HG02870 (cell line): ENCODE measurements at regions not wholly inside any gene's neighbourhood (a gene's known extent, or its start where the extent isn't known, plus 50 kb on each side); places are given as distances from the start of the nearest gene placed in this dataset.
"Not testable (repeated sequence)": the region's sequence is repeated elsewhere in the genome, so short reads cannot be mapped to it uniquely, and the experiment has no call there.

Experiments
- ATAC-seq: cut with Tn5 transposase; IDR thresholded peaks from one replicate; pipeline ENCODE4 v1.9.1; 2021; ENCODE audit warnings: mild to moderate bottlenecking, moderate library complexity; ENCODE audit not compliant: unreplicated experiment

DNA sequence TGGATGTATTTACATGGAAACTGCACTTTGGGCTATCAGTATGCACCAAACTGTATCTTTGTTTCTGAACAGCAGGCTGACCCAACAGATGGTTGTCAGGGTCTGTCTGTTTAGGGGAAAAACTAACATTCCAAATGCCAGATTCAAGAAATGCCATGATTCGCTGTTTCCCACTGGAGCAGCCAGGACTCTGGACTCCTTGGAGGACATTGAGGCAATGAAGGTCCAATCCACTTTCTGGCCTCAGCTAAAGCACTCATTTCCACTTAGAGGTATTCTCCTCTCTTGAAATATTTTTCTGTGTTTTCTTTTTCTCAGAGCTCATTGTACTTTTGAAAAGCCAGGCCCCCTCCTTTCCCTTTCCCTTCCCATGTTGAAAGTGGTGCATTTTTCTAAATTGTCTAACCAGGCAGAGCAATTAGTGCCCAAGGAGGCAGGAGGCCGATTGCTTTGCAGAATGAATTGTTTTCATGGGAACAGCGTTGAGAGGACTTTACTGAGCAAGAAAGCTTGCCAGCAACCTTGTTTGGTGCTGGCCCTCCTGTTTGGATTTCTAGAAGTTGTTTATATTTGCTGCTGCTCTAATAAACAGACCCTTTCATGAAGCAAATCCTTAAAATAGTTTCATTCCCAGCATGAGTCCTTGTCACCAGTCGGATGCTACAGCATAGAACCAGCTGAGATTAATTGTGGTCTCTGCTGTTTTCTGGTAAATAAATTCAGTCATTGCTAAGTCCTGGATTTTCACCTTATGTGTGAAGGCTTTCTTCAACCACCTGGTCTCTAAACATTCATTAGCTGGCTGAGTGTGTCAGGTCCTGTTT is 132.8 kb upstream of the TAF11L2 start:
- ATAC-seq, result no peak

DNA sequence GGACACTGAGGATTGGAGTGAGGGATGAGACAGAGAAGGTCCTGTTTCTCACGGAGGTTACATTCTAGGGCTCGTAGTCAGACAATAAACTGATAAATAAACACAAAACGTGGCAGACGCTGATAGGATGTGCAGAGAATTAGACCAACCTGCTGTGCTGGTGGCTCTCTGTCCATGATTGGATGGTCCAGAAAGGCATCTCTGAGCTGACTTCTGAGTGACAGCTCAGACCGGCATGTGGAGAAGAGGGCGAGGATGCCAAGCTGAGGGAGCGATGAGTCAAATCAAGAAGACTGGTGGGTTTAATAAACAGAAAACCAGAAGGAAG is 132.3 kb upstream of the TAF11L2 start:
- no peak for ATAC-seq

DNA sequence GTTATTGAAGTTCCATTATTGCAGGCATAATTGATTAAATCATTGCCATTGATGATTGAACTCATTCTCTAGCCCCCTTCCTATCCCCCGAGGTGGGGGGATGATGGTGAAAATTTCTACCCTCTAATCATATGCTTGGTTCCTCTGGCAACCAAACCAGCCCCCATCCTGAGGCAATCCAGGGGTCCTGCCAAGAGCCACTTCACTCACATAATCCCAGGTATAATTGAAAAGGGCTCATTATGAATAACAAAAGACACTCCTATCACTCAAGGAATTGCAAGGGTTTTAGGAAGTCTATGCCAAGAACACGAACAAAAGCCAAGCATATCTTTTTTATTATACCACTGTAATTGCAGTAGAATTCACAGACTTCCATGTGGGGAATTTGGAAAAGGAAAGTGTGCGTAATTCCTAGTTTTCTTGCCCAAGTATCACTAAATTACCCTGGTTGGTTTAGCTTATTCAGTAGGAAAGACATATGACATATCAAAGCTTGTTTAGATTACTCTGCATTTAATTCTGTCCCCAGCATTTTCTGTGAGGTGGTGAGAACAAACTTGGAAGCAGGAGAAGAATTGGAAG is 130.7 kb upstream of the TAF11L2 start:
- ATAC-seq, result no peak

DNA sequence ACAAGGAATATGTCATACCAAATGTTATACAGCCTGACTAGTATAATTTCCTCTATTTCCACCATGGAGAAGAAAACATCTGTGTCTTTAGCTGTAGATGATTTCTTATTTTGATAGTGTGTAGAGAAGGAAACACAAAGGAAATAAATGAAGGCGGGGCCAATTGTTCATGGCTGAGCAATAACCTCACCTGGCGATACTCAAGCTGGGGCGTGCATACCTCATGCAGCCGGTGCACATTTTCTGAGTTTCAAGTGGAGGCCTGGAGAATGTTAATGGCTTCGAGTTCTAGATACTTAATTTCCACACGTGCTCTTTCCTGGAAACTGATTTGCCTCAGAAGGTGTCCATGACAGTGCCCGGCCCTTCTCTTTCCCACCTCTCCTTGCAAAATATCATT is 127.4 kb upstream of the TAF11L2 start:
- ATAC-seq, result no peak

DNA sequence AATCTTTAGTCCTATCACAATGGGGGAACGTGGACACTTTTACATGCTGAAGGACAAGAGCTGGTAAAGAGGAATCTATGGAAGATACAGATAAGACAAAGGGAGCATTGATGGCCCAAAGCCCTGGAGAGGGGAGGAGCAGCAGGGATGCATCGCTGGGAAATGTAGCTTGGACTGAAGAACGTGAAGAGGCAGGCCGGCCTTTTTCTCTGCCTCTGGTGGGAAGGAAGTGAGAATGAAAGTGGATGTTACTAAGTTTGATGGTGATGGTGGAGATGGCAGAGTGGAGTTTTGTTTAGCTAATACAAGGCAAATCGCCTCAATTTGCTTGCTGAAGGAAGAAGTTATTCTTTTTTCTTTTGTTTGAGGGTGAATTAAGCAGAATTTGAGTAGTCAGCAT is 124.6 kb upstream of the TAF11L2 start:
- ATAC-seq, result no peak

DNA sequence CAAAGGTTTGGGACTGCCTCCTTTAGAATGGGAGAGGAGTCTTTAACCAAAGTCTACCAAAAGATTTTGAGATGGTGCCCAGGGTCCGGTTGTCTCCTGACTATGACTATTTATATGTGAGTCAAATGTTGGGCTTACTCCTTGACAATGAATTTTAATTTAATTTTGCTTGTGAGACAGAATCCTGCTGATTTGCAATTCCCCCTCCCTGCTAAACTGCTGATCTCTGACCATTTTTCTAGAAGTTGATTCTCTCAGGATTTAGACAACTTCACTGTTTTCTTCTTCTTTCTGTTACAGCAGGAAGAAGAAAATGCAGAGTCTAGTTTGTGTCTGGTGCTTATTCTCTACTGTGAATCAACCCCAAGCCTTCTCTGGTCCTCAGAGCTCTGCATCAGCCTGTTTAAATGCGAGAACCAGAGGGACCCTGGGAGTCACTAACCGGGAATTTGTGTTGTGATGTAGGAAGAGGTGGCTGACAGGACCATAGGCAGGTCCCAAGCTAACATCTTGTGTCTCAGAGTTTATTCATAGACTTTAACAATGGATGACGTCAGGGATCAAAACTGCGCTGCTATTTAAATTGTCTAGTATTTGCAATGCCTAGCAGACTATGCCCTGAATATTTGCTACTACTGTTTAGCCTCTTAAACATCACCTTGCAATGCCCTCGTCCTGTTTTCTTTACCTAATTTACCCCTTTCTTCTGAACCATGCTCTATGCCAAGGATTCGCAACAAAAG is 124.0 kb upstream of the TAF11L2 start:
- no peak for ATAC-seq

DNA sequence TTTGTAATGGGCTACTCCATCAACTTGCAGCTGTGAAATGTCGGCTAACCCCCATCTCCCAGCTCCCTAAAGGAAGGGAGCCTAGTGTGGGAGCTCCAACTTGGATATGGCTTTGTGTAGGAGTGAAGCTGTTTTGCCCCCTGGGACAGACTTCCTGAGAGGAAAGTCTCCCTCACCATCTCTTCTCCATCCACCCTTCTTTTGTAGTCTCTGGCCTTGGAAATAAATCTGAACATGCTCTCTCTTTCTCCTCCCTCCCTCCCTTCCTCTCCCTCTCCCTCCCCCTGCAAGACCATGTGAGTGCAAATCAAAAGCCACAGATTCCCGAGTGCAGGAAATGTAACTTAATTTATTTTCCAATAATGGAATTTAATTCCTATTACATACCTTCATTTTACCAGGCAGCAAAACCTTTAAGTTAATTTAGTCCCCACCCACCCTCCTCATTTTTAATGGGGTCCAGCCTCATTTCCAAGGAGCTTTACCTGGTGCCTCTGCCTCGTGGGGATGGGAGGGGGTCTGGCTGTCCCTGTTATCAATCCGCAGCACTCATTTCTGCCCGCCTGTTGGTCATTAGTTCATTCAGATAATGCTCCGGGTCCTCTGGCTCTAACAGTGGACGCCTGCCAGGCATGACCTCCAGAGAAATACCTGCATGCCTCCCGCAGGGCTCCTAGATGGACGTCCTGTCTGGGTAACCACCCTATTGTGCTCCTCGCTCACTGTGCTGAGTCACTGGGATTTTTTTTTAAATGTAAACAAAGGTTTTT is 122.9 kb upstream of the TAF11L2 start:
- no peak for ATAC-seq

DNA sequence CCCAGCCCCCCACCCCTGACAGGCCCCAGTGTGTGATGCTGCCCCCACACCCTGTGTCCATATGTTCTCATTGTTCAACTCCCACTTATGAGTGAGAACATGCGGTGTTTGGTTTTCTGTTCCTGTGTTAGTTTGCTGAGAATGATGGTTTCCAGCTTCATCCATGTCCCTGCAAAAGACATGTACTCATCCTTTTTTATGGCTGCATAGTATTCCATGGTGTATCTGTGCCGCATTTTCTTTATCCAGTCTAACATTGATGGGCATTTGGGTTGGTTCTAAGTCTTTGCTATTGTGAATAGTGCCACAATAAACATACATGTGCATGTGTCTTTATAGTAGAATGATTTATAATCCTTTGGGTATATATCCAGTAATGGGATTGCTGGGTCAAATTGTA is 122.1 kb upstream of the TAF11L2 start:
- not testable (repeated sequence) for ATAC-seq

DNA sequence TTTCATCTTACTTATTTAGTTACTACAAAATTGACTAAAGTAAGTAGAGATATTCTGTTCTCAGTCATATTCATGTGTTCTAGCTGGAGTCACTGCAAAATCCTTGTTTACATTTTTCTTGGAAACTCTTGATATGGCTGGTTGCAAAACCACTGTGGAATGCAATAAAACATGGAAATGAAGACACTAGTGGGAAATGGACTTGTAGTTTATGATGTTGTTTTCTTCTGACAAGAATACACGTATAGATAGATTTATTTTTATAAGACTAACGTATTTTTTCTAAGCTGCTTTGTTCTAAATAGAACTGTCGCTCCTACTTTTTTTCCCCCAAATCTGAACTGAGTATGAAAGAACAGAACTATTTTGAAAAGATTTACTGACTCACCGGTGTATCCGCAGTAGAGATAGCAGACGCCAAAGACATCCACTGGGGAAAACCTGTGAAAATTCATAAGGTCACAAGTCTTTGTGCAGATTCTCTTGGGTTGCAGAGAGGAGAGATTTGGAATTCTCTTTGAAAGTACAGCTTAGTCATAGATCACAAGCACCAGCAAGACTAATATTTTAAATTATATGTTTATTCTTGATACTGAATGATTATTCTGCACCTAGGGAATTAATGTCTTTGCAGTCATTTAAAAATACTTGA is 119.6 kb upstream of the TAF11L2 start:
- no peak for ATAC-seq

DNA sequence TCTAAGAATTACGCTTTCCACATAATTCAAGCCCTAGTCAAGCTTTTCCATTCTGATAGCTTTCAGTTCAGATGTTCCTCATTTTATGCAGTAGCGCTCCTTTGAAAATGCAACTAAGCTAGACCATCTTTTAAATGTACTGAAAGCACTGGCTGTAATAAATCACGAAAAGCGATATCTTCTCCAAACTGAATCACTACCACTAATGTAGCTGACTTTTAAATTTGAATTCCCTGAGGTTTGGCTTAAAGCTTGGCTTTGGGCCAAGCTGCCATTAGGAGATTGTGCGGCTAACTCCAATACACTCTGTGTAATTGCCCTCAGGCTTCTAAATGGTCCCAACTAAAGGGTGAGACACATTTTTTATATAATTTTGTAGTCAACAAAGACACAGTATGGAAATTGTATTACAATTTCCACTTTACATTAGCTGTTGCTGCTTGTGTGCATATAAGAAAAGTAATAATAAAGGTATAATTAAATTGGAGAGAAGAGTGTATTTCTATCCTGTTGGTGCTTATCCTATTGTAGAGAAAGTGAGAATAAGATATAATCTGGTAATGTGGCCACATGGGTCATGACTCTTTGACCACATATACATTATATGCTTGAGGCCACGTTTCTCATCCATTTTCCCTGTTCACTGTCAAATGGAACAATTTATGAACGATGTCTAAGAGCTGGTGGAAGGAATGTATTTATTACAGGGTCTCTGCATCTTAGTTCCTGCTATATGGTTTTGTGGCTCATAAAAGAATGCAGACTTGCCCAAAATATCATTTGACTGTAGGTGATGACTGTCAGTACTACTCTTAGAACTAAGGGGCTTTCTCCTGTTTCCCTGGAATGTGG is 118.7 kb upstream of the TAF11L2 start:
- no peak for ATAC-seq

DNA sequence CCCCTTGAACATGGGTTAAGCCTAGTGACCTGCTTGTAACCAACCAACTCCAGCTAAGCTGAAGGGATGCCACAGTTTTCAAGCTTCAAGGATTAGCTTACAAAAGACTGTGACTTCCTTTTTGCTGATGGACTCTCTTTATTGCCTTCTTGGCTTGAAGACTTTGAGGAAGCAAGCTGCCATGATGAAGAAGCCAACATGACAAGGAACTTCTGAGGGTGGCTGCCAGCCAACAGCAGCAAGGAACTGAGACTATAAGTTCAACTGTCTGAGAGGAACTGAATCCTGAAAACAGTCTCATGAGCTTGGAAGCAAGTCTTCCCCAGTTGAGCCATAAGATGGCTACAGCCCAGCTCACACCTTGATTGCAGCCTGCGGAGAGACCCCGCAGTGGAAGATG is 116.1 kb upstream of the TAF11L2 start:
- no peak for ATAC-seq

DNA sequence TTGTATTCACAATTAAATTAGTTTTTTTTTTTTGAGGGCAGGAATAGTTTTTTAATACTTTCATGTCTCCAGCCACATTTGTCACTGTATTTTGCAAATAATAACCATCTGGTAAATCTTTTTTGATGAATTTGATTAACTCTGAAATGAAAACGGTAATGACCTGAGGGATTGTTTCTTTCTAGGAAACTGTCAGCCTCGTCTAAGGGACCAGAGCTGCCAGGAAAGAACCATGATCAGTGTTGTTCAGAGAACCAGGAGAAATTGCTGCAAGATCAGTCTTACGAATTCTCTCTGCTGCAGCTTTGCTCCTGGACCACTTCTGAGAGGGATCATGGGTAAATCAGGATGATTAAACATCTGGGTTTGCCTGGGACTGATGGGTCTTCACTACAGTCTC is 114.5 kb upstream of the TAF11L2 start:
- ATAC-seq, result no peak

DNA sequence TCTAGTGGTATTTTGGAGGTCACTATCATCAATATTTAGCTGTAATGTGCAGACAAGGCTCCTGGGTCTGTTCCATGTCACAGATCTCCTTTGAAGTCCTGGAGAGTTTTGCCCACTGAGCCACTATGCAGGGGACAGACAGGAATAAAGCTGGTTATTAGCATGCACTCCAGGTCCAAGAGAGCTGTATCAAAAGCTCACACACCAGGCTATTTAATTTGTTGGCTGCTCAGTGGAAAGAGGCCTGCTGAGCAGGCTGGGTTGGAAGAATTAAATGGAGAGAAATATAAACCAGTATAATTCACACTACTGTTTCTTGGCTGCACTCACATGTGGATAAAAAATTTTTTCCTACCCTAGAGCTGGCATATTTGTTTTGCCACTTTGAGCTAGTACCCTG is 113.8 kb upstream of the TAF11L2 start:
- no peak for ATAC-seq

DNA sequence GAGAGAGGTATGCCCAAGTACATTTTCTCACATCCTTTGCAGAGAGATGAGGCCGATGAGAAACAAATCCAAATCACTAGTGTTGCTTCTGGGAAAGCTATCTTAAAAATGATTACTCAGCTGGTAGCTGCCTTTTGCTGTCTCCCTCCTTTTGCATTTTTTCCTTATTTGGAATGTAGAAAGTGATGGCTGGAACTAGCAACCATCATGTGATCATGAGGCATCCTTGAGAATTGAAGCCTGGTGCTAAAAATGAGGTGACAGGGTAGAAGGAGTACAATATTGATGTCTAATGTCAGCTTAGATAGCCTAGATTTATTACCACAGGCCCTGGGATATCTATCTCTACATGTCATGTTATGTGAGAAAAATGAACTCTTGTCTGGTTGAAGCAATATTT is 109.3 kb upstream of the TAF11L2 start:
- ATAC-seq, result no peak

DNA sequence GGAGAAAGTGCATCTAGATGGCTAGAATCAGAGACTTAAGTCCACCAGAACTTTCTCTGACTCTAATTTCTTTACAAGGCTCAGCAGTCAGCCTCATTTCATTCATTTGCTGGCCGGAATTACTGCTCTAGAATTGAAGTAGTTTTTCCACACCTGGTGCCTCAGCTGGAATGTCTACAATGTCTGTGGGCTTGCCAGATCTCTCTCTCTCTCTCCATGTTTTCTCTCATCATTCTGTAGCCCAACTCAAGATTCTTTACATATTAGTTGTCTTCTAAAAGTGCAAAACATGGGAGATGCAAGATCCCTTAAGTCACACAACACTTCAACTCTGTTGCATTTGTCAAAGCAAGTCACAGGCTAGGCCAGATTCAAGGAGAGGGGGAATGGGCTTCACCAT is 103.9 kb upstream of the TAF11L2 start:
- no peak for ATAC-seq

DNA sequence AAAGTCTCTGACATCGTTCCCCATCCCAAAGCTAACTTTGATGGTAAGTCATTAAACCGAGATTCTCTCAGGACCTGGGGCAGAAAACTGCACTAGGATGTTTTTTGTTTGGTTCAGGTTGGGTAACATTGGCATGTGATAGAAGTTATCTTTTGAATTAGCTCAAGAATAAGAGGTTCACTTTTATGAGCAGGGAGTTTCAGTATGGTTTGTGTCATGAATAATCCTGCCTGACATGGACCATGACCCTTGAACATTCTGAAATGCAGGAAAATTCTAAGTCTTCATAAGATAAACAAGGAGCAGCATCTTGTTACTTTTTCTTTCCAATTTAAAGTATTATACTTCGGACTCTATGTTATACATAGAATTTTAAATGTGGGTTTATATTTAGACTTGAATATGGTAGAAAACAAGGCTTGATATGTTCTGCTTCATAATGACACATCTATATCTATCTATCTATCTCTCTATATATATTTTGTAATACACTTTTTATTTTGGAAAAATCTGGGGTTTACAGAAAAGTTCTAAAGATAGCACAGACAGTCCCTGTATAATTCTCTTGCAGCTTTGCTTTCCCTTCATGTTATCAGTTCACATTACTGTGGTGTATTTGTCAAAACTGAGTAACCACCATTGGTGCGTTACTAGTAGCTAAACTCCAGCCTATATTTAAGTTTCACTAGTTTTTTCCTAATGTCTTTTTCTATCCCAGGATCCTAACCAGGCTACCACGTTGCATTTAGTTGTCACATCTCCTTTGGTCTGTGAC is 102.7 kb upstream of the TAF11L2 start:
- no peak for ATAC-seq

DNA sequence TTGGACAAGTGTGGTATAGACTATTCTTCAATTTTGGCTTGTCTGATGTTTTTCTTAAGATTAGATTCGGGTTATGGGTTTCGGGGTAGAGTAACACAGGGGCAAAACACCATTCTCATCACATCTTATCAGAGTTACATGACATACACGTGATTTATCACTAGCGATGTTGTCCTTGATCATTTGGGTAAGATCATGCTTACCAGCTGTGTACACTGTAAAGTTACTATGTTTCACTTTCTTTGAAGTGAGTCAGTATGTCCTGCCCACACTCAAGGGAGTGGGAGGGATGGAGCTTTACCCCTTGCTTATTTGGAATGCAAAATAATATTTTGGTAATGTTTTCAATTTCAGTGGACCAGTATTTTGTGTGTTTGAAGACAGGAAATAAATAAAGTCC is 101.8 kb upstream of the TAF11L2 start:
- peak; percentile 36 for ATAC-seq

DNA sequence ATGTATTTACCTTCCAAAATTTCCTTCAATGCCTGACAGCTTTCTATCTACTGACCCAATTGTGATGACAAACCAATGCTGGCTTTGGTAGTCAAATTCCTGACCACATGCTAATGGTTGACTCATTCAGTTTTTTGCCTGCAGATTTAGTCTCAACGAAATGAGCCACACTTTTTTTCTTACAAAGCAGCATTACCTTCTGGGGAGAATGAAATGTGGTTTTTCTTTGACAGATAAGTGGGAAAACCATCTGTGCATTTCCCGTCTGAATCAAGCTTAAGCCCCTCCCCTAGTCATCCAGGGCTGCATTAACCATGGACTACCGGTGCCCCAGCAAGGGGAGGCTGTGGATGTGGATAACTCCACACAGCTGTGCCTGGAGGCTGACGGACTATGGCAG is 99.6 kb upstream of the TAF11L2 start:
- peak; percentile 62 for ATAC-seq
